HG03558 (cell line): ENCODE measurements at regions not wholly inside any gene's neighbourhood (a gene's known extent, or its start where the extent isn't known, plus 50 kb on each side); places are given as distances from the start of the nearest gene placed in this dataset.

Experiments
- ATAC-seq: cut with Tn5 transposase; IDR thresholded peaks from one replicate; pipeline ENCODE4 v1.9.1; 2021; ENCODE audit warnings: moderate number of reproducible peaks; ENCODE audit not compliant: unreplicated experiment; ENCODE audit errors: extremely low read depth

DNA sequence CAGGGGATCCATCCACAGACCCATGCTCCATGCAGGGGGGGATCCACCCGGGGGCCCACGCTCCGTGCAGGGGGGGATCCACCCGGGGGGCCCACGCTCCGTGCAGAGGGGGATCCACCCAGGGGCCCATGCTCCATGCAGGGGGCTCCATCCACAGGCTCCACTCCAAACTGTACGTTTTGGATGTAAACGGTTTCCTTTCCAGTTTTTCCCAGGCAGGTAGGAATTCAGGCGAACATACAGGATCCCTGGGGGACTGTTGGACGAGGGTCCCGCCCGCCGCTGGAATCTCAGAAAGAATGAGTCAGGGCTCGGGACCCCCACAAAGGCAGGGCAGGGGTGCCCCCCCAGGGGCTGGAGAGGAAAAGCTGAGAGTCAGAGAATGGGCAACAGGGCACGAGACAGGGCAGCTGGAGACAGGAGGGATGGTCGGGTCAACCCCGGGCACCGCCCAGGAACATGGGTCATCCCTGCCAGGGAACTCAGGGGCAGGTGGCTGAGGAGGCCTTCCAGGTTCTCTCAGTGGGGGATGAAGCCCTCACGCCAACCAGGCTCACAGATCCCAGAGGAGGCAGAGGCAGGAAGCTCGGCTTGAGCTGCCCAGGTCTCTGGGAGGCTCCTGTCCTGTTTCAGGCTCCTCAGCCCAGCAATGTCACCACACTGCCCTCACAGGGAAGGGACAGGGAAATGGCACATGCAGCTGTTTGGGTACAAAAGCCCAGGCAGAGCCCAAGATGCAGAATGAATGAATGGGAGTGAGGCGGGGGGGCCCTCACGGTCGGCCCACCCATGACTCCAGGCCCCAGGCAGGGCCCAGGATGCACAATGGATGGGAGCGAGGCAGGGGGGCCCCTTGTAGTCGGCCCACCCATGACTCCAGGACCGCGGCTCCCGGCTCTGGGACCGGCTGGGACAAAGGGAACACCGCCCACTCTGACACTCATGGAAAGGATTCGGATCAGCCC, 200.2 kb downstream of the BRD1 start:
- ATAC-seq: no peak

- no peak for ATAC-seq
These were observed 201.1 kb downstream of the BRD1 start for GRCh38 chr22:49626361-49627216.

DNA sequence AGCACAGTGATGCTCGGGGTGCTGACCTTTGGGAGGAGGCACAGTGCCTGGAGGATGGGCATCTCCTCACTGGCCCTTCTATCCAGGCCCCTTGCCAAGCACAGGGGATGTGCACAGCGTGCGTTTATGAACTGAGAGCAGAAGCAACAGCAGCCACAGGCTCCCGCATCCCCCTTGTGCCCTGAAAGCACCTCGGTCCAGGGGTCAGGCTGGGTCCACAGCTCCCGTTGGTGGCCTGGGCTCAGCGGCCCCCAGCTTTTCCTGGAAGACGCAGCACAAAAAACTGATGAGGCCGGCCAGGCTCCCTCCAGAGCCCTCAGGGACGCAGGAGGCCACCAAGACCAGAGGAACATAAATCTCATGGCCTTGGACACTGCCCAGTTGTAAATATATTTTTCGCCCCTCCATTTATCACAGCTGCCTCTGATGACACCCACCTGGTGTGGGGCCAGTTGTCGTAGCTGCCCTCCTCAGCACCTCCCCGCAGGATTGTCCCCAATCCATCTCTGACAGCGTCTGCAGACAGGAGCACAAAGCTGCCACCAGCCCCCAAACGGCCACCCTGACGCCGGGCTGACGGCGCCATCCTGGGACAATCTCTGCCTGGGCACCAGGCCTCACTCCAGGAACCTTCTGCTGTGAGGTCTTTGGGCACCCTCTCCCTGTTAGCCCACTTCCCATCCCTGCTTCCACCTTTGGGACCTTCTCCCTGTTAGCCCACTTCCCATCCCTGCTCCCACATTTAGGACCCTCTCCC, 203.1 kb downstream of the BRD1 start:
- no peak for ATAC-seq

- ATAC-seq: no peak
These were observed 204.0 kb downstream of the BRD1 start for GRCh38 chr22:49623715-49624114.

DNA sequence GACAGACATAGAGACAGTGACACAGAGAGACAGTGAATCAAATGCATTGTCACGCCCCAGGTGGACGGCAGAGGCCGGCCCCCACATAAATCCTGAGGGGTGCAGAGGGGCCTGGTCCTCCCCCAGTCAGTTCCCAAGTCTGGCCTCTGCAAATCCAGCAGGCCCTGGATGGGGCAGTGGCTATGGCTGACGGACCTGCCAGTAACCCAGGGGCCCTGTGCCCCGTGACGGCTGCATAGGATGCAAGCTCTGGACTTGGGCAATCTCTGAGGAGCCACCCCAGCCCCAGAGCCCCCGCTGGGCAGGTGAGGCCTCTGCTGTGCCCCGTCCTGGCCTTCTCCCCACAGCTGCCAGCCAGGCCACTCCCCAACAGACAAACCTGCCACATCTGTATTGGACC, 204.5 kb downstream of the BRD1 start:
- ATAC-seq: no peak

DNA sequence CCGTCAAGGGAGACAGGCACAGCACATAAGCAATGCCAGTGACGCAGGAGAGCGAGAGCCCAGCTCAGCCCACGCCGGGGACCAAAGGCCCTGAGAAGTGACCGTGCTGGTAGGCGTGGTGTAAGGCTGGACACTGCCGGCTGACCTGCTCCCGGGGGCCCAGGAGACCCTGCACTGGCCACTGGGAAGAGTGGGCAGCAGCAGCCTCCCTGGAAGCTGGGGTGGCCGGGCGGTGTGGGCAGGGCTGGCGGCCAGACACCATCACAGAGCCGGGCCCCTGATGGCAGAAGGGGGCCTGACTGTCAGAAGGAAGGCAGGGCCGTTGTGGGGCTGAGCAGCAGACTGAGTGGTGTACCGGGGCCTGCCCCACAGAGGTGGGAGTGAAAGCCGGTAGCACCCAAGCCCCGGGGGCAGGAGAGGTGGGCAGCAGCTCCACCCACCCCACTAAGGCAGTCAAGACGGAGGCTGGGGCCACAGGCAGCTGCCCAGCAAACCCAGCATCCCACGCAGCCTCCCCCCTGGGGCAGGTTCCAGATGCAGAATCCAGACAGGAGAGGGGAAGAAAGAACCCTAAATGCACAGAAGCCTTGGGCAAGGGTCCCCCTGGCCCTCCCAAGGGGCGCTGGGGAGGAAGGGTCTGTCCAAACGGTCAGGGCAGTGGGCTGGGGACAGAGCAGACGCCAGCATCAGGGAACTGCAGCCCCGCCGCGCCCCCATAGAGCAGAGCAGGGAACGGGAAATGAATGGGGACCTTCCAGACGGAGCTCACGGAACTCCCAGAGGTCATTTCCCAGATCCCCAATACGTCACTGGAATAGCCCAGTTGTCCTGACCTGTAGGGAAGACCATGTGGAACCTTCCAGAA, 205.2 kb downstream of the BRD1 start:
- ATAC-seq: no peak

DNA sequence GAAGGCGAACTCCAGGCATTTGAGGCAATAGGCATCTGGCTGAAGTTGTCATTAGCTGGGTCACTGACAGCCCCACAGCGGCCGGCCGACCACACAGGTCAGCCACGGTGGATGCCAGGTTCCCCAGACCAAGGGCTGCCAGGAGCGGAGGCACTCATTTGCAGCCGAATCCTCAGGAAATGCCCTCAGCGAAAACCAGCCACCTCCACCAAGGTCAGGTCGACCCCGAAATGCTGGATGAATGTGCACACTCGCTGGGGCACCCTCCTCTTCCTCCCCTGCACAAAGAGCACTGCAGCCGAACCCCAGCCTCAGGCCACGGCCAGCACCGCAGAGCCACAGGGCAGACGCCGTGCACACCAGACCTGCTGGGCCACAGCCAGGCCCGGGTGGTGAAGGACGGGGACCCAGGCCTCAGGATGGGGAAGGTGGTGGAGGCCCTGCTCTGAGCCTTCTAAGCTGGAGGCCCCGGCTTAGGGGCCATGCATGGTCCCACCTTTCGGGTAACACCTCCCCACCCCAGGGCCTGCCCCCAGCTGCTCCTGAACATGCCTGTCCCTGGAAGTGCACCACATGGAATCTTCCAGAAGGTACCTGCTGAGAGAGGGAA, 206.0 kb downstream of the BRD1 start:
- no peak for ATAC-seq

- ATAC-seq: no peak
These were observed 207.0 kb downstream of the BRD1 start for GRCh38 chr22:49620666-49621065.

- no peak for ATAC-seq
These were observed 207.6 kb downstream of the BRD1 start for GRCh38 chr22:49620003-49620556.

DNA sequence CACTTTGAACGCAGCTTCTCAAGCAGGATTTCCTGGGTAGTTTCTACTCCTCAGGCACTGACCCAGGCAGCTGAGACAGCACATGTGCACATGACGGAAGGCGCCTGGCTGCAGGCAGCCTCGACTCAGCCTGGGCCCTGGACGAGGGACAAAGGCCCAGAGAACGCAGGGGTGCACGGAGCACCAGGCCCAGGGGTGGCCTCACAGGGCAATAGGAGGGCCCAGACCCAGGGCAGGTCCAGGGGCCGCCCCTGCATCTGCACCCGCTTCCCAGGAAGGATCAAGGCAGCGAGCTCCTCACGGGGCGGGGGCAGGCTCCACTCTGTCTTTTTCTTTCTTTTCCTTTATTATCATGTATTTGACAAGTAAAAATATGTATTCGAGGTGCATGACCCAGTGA, 208.4 kb downstream of the BRD1 start:
- ATAC-seq: no peak

- ATAC-seq: no peak
These were observed 209.1 kb downstream of the BRD1 start for GRCh38 chr22:49618677-49618953.

GRCh38 chr22:49617866-49618676, 209.6 kb downstream of the BRD1 start:
- no peak for ATAC-seq

DNA sequence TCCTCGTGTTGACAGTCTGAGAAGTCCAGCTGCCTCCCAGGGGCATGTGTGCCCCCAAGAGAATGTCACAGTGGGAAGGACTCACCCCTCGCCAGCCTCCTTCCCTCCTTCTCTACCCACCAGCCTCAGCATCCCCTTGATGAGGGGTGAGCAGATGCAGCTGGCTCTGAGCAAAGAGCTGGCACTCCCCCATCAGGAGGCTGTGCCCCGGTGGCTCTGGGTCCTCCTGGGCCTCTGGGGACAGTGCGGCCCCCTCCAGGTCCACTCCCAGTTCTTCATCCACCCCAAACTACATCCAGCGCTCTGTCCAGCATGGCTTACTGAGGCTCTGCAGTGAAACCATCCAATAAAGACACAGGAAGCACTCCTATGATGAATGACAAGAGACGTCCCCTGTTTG, 210.4 kb downstream of the BRD1 start:
- ATAC-seq: no peak

GRCh38 chr22:49616356-49617231, 211.1 kb downstream of the BRD1 start:
- ATAC-seq: no peak

GRCh38 chr22:49614966-49615965, 212.4 kb downstream of the BRD1 start:
- ATAC-seq: no peak
